Endothelial cell of hepatic sinusoid (primary cell): ENCODE measurements at regions not wholly inside any gene's neighbourhood (a gene's known extent, or its start where the extent isn't known, plus 50 kb on each side); places are given as distances from the start of the nearest gene placed in this dataset.

Experiments
- in situ Hi-C: cut with HindIII; loops from 2 replicates; pipeline ENCODE4 v1.10.0; 2017; ENCODE audit warnings: low sequenced_read_pairs

DNA sequence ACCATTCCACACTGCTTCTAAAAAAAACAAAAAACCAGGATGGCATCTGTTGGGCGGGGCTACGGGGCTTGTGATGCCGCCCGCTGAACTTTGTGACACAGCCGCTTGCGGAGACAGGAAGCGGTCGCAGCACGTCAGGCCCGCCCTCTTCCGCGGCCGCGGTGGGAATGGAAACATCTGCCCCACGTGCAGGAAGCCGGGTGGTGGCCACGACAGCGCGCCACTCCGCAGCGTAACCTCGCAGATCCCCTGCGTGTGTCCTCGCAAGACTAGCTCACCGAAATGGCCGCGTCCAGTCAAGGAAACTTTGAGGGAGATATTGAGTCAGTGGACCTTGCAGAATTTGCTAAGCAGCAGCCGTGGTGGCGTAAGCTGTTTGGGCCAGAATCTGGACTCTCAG lies 168.5 kb downstream of the SUCLG1 start:
- in situ Hi-C loops, result no loop called here

DNA sequence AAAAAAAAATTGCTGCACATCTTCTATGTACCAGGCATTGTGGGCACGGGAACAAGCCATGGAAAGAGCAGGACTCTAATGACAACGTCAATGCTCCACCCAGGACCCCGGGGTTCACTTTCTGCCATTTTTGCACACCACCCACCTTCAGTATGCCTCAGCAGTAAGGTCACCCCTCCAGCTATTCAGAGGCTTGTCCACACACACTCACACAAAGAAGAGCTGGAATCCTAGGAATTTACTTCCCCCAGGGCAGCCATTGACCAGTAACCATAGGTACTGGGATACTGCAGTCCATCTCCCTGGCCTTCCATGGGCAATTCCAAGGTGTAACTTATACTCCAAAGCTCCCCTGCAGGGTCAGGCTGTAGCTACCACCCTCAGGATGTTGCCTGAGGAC lies 170.8 kb downstream of the SUCLG1 start:
- in situ Hi-C loops, result no loop called here

GRCh38 chr2:84286878-84287277 lies 172.2 kb downstream of the SUCLG1 start:
- in situ Hi-C loops, result no loop called here

DNA sequence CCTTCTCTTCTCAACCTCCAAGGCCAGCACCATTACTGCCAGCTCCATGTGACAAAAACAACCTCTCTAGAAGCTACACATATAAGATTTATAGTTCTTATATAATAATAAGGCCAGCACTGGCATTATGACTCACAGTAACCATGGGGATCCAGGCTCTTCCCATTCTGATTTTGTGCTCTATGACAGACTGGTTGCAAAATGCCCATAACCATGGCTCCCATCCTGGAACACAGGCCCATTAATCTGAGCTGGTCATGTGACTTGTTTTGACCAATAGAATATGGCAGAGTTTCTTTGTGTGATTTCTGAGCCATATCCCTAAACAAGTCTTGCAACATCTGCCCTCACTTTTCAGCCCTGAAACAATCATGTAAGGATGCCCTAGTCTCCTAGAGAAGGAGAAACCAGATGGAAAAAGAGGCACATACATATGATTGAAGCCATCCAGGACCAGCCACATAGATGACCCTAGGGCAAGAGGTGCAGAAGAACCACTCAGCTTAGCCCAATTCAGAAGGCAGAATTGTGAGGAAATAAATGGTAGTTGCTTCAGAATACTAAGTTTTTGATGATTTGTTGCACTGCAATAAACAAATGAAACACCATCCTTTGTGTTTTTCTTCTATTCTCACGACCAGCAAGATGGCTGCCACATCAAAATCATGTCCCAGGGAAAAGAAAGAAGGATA lies 173.9 kb downstream of the SUCLG1 start:
- in situ Hi-C loops, result no loop called here

GRCh38 chr2:84283506-84283905 lies 175.6 kb downstream of the SUCLG1 start:
- in situ Hi-C loops, result no loop called here

GRCh38 chr2:84281510-84281909 lies 177.6 kb downstream of the SUCLG1 start:
- in situ Hi-C loops, result no loop called here

GRCh38 chr2:84280873-84281272 lies 178.2 kb downstream of the SUCLG1 start:
- in situ Hi-C loops, result no loop called here

DNA sequence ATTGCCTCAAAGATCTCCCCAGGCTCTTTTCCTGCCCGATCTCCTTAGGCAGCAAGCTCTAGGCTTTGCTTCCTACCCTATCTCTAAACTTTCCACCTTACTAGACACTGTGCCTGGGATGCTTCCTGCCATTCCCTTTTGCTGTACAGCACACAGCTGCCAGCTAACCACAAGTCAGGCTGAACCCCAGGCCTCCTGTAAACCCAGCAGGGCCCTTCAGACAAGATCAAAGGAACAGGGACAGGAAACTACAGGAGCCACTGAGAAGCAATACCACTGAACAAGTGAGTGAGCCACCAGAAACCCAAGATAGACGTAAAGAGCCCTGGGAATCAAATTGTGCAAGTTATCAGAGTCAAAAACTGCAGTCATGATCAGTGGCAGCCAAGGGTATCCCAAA lies 180.7 kb downstream of the SUCLG1 start:
- in situ Hi-C loops, result loop anchor here (5.0 kb wide), 1 partner anchor 36 kb away; no protein-coding TSS in a partner anchor

DNA sequence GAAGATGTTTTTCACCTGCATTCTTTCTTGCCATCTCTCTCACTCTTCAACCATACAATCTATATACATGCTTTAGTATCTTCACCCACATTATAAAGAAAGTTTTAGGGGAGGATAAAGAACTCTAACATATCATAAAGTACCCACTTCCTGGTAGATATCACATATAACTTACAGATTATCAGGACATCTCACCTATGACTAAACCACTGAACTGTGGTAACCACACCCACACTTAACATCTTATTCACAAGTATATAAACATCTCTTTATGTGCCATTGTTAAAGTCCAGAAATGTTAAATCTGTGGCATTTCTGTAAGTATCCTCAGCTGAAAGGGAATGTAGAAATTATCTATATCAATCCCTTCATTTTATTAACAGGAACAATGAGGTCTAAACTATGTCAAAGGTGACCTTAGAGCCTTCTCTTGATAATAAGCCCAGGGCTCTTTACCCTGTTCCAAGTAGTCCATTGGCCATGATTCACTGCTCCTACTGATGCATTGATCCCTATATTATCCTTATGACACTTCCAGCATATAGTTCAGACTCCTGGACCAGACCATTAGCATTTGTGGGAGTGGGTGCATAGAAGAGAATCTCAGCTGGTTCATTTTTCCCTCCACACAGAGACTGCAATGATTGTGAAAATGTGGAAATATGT lies 182.4 kb downstream of the SUCLG1 start:
- in situ Hi-C loops, result loop anchor here (5.0 kb wide), 1 partner anchor 34 kb away; no protein-coding TSS in a partner anchor

- in situ Hi-C loops, result no loop called here
Measured at GRCh38 chr2:84273406-84273805, 185.7 kb downstream of the SUCLG1 start.

DNA sequence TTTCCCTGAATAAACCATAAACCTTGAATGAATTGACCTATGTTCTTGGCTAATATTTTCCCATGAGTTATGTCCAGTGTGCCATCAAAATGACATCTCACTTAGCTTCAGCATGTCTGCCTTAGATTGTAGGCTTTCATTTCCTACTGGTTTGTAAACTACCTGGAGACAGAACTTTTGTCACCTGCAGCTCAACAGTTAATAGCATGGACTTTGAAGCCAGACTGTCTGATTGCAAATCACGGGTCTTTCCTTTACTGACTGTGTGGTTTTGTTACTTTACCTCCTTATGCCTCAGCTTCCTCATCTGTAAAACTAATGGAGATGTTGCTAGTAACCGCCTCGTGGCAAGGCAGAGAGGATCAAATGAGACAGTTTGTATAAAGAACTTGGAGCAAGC lies 187.1 kb downstream of the SUCLG1 start:
- in situ Hi-C loops, result no loop called here

- in situ Hi-C loops, result no loop called here
Measured at GRCh38 chr2:84257831-84258230, 201.2 kb downstream of the SUCLG1 start.

DNA sequence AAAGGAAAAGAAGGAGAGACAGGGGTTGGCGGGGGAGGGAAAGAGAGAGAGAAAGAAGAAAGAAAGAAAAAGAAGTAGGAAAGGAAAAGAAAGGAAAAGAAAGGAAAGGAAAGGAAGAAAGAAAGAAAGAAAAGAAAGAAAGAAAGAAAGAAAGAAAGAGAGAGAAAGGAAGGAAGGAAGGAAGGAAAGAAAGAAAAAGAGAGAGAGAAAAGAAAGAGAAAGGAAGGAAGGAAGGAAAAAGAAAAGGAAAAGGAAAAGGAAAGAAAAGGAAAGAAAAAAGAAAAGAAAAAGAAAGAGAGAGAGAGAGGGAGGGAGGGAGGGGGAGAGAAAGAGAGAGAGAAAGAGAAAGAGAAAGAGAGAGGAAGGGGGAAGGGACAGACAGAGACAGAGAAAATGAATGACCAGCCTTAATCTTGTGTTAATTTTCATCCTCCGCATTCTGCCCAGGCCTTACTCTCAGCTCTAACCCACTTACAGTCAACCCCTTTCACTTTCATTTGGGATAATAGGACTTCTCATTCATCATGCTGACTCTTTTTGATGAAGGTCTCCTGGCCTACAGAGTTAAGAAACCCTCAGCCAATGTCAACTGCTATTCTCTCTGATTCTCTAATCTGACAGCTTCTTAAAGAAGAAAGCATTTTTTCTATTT lies 207.3 kb downstream of the SUCLG1 start:
- in situ Hi-C loops, result no loop called here

GRCh38 chr2:84249140-84249539 lies 209.9 kb downstream of the SUCLG1 start:
- in situ Hi-C loops, result no loop called here

GRCh38 chr2:84247532-84247931 lies 211.5 kb downstream of the SUCLG1 start:
- in situ Hi-C loops, result no loop called here

DNA sequence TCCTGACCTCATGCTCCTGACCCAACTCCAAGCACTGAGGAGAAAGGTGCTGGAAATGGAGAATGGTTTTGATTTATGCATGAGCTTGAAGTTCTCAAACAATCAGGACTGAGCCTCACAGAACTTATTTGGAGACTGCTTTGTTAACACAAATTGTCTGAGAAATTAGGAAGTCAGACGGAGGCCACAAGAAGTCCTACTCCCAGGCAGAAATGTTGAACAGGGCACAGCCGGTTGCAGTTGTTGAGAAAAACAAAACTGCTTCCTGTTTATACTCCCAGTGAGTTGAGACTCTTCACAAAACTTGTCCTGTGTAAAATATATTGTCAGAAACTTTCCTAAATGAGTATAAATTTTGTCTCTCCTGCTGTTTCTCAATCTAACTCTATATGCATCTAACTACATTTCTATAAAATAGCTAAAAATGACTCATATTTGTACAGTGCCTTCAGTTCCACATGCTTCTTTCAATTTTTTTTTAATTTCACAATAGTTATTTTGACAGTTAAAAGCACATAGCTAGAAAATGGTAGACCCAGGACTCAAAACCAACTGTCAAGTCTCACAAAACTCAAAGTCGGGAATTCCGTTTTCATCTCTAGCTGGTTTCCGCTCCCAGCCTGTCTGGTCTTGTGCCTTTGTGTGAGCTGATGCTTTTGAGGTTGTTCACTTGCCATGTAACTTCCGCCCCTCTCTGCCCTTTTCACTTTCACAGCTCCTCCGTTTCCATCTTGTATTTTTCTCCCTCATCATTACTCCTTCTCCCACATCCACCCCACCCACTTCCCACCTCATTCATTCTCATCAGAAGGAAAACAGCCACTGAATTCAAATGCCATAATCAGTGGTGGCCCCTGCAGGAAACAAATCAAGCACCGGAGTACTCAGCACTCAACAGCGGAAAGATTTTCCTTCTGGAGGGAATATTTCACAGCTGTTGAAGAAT lies 215.0 kb downstream of the SUCLG1 start:
- in situ Hi-C loops, result loop anchor here (5.0 kb wide), 1 partner anchor 33 kb away; no protein-coding TSS in a partner anchor

DNA sequence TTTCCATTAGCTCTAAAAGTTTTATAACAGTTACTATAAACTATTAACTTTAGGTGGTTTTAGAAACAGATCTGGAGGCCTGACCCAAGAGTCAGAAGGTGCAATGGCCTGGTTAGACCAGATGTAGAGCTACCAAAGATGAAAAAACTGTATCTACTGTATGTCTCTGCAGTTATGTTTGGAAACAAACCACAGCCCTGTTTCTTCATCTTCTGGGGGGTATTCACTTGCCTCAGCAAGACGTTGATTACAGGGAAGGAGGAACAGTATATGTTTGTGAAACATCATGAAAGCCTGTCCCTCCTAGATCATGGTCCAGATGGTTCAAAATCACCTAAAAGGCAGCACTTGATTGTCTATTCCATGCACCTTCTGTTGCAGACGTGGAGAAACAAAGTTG lies 220.2 kb downstream of the SUCLG1 start:
- in situ Hi-C loops, result no loop called here

DNA sequence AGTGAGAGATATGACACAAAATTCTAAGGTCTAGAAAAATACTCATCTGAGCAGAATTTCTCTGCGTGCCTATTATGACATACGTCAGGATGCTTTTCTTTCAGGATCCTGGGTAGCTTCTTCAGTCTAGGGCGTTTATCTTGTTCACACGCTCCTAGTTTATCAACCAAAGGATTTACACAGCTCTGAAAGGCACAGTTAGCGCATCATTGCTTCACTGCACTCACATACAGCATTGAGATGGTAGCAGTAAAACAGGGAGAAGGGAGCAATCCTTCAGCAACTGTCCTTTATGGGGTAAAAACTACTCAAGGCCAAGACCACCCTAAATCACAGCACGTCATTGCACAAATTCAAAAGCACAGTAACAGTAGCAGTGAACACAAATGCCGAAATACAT lies 222.8 kb downstream of the SUCLG1 start:
- in situ Hi-C loops, result no loop called here

DNA sequence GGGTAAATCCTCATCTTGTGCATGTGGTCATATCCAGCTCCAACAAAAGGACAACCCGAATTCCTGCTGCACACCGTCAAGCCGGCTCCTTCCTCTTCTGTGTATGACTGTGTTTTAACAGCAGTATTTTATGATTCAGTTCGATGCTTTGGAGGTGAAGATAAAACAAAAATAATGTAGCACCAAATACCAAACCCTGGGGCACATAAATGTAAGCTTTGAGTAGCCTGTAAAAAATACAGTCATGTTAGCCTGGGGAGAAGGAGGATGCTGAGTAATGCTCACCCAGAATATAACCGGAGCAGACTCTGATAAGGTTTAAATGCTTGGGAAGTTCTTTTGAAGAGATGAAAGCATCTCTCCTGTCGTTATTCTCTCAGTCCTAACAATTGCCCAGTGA lies 225.0 kb downstream of the SUCLG1 start:
- in situ Hi-C loops, result no loop called here

GRCh38 chr2:84231478-84231877 lies 227.6 kb downstream of the SUCLG1 start:
- in situ Hi-C loops, result no loop called here

DNA sequence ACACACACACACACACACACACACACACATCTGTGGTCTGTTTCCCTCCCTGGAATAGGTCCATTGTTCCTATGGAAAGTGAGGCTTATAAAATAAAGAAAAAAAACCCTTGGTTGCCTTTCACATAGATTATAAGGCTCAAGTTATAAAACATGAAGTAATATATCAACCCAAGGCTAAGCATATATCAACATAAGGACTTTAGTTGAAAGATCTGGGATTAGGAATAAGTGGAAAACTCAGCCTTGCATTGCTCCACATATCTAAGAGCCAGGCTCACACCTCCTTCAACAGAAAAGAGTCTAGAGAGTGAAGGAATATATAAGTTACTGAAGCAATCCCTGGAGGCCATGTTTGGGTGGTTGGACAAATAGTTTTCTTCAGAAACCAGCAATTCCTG lies 235.0 kb downstream of the SUCLG1 start:
- in situ Hi-C loops, result no loop called here
